Inflammatory macrophage treated with lipopolysaccharide for 4 hours (primary cell): ENCODE measurements at regions not wholly inside any gene's neighbourhood (a gene's known extent, or its start where the extent isn't known, plus 50 kb on each side); places are given as distances from the start of the nearest gene placed in this dataset.

Source experiments
- DNase-seq: peaks from one replicate; pipeline ENCODE4 v3.0.0-alpha.2; 2020

DNA sequence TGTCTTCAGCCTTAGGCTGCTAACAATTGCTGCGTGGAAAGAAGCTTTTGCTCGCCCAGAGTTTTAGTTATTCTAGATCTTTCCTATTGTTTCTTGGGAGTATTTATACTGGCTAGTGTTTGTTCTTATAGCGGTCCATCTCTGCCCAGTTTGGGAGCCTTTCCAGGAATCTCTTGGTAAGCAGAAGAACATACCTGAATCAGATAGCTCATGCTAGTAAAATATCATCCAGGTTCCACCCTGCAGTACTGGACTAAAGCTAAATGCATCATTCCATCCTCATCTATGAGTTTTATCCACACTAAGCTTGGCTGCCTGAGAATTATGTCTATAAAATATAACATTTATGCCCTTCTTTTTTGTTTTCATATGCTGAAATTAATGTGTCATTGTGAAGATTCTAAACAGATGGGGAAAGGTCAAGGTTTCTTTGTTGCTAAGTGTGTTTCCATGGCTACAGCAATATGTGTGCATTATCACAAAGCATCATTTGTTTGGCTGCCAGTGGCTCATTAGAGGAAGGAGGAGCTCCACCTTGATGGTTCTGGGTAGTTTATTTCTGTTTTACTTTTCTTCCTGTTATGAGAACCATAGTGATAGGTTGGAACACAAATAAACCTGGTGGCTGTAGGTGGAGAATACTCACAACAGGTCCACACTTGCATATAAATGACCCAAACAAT, 182.8 kb downstream of the PIK3C3 start:
- no peak for DNase-seq

DNA sequence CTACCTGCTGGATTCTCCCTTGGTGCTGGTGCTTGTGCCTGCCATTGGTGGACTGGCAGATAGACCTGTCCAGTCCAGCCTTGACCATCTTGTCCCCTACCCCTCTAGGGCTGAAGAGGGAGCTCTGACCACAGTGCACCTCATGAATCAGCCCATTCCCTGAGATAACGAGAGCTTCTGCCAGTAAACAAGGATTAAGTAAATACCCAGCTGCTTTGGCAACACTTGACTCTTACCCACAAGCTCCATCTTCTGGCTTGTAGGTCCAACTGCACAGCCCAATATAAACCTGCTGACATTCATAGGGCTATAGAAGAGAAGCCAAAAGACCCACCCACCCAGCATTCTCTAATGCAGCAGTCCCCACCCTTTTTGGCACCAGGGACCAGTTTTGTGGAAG, 186.4 kb downstream of the PIK3C3 start:
- DNase-seq: no peak

DNA sequence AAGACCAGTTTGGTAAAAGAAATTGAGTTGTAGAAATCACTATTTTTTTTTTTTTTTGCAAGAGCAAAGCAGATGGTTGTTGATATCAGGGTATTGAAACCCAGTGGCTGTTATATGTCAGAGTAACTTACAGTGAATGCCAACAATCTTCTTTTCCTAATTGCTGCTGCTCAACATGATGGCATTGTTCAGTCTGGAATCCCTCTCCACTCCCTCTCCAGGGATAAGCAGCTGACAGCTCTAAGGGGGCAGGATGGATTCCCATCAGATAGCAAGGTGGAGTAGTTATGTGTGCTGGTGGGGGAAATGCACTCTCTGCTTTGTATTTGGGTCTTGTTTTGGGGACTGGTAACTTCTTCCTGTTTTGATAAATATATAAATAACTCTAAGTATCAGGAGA, 200.0 kb downstream of the PIK3C3 start:
- DNase-seq: no peak

DNA sequence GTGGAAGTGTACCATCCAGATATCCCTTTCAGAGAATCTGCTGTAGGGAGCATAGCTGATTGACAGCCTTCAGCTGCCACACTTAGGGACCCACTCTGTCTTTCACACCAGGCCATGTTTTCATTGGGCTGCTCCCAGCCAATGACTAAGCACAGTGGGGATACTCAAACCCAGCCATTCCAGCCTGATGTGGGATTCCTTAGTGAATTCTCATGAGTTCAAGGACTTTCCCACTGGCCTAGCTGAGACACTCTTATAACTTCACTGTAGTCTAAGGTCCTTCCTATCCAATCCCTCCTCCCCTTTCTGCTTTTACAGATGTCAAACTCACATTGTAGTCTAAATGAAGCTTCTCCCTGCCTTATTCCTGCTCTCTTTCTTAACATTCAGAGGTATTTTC, 201.2 kb downstream of the PIK3C3 start:
- no peak for DNase-seq

DNA sequence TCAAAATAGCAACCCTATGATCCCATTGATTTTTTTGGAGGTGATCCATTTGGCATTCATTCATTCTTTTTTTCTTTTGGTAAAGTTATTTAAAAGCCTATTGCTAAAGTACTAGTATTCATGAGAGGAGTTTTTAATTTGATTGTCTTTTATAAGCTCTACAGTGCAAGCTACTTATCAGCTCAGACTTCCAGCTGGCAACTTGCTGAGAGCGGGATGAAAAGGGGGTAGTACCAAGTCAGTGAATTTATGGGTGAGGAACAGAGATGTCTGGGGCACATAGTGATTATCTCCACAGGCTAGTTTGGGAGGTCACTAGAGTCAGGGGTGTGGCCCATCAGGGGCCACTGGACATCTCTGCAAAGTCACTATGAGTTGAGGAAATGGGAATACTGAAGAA, 202.4 kb downstream of the PIK3C3 start:
- DNase-seq: no peak

DNA sequence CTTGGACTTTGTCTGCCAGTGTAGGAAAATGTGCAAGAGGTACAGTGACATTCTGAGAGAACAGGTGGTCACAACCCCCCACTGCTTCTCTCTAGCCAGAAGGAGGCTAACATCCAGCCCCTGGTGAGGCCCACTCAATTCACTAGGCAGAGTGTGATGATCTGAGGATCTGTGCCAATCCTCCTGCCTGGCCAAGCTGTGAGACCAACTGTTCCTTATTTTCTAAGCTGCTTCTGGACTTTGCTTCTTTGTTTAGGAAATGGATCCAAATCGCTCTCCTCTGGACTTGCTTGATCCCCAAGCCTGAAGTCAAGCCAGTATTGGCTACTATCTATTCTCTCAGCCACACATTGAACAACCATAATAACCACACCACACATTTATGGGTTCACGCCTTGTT, 202.8 kb downstream of the PIK3C3 start:
- DNase-seq: no peak

DNA sequence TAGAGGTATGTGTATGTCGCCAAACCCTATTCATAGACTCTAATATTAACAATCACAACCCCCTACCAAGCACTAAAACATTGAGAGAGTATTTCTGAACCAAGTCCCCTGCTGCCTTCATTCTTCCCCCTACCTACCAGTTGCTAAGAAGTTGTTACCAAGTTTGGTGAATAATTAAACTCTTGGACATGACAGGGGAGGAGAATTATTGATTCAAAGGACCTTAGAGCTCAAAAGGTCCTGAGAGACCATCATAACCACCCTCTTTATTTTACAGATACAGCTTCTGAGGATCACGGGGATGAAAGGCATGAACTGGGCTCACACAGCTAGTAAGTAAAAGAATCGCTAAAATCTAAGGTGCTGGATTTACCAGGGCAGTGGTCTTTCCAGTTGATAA, 204.1 kb downstream of the PIK3C3 start:
- no peak for DNase-seq

DNA sequence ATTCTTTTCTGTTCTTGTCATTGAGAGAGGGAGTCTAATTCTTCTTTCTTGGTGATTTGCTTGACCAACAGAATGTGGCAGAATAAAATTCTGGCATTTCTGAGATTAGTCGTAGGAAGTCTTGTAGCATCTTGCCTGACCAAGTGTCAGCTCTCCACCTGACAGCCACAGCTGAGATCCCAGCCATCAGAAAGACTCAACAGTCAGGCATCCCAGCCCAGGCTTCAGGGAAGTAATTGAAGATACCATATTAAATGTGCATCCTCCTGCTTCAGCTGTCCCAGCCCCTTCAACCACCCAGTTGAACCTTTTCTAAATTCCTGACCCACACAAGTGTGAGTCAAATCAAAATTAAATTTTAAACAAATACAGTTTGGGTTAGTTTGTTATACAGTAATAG, 208.3 kb downstream of the PIK3C3 start:
- no peak for DNase-seq

DNA sequence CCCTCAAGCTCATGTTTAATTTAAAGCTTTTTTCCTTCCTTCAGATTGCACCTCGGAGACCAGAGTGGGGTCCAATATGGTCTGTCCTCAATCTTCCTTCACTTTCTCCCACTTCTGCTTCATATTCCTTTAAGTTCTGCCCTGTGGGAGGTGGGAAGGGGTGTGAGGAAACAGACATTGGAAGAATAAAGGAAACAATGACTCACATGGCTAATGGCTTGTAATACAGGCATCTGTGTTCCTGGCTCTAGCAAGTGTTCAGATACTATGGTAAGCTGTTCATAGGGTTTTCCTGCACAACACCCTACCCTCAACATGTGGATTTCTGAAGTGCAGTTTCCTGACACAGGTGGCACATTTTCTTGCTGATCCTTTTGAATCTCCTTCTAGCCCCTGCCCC, 209.5 kb downstream of the PIK3C3 start:
- no peak for DNase-seq

DNA sequence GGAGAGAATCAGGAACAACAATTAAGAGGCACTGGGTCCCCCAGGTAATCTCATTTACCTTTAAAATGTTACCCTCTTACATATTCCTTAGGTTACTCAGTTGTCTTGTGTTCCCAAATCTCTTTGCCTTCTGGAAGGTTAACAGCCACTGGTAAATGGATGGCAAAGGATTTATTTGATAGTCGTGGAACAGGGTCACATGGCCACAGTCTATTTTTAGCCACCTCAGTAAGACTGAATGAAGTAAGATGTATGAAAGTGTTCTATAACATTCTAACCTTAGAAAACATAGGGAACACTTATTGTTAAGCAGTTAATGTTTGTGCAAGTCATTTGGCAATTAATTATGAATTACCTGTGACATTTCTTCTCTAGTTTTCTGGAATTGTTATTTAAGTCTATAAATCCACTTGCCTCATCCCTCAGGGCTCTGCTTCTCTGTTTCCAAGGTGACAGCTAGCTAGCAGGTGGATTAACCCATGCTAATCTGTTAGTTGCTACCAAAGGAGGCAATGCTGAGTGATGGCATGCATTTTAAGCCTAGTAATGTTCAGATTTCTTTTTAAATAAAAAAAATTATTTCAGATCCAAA, 211.0 kb downstream of the PIK3C3 start:
- no peak for DNase-seq

DNA sequence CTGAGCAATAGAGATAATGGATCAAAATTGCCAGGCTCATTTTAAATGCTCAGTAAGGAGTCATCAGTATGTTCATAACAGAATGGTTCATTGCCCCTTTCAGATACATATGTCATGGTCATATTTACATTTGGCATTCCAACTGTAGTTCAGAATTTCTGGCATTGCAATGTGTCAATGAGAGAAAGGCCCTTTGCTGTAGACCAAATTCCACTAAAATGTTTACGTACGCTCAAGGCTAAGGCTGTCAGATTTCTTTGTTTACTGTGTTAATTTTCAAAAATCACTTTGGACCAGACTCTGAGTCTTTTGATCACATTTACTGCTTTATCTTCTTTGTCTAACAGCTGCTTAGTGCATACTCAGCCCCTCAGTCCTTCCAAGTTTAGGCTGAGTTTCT, 213.5 kb downstream of the PIK3C3 start:
- DNase-seq: no peak

DNA sequence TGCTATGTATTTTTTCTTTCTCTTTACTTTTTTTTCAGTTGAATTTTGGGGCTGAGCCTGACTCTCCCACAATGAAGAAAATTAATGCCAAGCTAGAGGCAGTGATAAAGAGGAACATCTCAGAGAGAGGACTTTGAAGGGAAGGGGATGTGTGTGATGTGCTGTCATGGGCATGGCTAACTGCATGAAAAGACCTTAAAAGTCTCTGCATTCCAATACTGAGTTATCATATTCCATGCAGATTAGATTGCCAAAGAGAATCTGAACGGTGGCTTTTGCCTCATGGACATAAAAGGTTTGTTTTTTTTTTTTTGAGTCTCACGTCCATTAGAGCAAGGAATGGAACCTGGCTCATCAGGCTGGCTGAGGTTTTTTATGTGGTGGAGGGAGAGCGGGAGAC, 213.9 kb downstream of the PIK3C3 start:
- no peak for DNase-seq

DNA sequence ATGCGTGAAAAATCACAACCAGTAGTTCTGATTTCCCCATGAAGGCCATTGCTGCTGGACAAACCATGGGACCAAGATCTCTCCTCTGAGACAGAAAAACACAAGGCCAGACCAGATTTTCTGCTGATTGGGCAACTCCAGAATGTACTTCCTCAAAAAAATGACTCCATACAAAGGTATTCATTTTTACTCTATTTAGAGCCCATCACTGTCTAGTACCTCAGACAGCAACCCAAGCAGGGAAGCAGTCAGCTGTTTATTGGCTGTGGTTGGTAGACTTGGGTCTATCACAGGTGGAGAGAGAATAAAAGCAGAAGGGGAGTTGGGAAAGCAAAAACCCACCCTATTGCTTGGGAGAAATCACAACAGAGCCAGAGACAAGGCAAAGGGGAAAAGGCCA, 219.9 kb downstream of the PIK3C3 start:
- no peak for DNase-seq

DNA sequence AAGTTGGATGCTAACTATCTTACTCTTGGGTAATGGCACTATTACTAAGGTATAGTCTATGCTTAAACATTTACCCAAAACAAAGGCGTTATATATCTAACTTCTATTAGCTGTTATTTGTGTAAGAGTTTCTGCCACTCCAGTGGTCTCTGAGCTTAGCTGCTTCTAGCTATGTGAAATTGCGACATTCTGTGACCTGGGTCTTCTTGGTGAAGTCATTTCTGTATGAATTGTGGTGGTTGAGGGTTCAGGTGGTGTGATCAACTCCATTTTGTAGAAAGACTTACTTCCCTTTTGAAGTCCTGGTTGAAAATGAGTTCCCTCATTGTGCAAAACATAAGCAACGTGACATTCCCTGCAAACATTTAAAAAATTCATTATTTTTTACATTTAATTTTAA, 221.6 kb downstream of the PIK3C3 start:
- DNase-seq: no peak

DNA sequence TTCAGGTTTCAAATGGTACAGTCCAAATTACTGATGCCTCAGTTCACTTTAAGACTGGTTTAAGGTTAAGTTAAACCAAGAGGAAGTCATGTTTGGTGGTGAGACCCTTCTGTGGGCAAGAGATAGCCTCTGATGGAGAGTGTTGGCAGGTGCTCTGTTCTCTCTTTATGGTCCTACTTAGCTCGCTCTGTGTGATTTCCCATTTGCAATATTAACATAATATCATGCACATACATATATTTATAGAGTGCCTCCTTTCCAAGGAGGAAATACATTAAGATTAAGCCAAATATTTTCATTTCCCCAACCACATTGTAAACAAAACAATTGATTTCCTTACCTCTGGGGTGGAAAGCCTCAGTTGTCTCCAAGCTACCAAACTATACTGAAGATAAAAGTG, 222.4 kb downstream of the PIK3C3 start:
- DNase-seq: no peak

DNA sequence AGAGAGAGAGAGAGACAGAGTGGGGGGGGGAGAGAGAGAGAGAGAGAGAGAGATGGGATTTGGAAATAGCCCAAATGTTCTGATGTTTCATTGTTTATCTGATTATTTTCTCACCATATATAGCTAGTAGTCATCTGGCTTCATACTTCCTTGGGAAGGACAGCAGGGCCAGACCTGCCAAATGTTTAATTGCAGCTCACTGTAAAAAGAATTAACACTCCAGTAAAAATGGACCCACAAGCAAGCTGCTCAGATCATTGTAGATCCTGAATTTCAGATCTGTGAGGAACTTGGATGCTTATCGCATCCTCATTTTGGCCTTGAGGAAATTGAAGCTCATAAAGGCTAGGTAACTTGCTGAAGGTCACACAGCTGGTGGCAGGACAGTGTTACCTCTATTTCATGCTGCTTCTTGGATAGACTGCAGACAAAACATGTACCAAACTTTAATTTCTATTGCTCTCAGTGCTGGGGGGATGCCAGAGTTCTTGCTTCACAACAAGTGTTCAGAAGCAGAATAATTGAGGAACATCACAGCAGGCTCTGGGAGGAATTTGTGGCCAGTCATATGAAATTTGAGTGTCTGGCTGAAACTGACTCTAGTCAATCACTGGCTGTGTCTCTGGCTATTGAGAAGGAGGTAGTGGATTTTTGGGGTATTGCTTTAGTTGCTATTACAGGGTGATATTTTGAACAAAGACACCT, 223.5 kb downstream of the PIK3C3 start:
- no peak for DNase-seq

DNA sequence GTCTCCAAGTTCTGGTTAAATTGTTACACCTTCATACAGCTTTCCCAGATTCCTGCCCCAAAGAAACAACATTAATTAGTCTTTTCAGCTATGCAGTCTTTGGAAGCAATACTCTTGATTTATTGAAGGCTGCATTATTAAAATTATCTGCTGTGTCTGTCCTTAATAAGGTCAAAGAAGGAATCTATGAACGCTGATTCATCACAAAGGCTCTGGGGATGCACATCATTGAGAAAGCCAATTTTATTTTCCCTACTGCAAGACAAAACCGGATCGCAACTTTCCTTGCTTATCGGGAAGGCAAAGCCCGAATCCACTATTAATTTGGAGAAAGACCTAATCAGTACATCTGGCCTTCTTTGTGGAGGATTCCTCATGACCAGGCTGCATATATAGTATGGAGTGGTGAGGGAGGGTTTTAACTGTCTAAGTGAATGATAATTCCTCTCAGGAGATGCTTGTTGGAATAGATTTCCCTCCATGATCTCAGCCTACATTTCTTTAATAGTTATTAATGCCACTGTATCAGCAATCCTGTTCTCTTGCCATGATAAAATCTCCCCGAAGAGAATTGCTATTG, 224.6 kb downstream of the PIK3C3 start:
- no peak for DNase-seq

DNA sequence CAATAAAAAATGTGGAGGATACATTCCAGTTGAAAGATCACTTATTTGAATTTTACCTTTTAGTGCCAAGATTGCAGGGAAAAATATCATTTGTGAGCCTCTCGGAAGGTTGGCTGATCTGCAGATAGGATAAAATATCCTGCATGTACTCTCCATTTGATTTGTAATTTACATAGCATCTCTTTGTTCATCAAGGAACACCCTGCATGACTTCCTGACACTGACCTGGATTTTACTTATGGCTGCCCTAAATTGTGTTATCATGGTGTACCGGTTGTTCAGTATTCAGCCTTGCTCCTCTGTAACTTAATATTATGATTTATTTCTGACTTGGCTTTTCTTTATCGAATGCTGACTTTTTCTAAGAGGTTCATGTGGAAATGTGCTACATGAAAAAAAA, 226.4 kb downstream of the PIK3C3 start:
- no peak for DNase-seq

DNA sequence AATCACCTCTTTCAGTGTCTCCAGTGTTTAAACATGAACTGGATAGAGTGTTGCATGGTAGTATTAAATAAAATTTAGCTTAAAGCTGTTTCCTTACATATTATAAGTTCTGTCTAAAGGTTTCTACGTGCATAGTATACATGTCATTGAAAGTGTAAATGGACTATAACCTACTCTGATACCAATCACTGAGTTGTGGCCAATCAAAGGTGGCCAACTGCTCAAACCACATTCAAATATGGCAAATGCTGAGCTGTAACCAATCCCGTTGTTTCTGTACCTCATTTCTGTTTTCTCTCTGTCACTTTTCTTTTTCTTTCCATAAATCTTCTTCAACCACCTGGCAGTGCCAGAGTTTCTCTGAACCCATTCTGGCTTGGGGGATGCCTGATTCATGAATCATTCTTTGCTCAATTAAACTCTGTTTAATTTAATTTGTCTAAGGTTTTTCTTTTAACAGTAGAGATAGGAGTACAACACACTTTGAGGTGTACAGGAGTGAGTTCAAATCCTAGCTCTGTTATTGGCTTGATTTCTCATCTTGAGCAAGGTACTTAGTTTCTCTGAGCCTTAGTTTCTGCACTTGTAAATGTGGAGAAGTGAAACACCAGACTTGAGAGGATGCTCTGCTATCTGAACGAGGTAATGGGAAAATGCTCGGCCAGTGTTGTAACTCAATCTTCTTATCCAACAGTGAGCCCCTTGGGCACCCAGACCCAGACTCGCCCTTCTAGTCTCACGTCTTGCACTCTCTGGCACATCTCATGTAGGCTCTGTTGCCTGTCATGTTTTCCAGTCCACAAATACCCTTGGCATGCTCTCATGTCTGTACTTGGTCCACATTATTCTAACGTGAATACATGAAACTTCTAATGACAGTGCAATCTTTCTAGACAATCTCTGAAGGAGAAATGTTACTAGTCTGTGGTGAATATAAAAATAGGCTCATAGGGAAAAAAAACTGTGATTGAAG, 228.0 kb downstream of the PIK3C3 start:
- DNase-seq: no peak

DNA sequence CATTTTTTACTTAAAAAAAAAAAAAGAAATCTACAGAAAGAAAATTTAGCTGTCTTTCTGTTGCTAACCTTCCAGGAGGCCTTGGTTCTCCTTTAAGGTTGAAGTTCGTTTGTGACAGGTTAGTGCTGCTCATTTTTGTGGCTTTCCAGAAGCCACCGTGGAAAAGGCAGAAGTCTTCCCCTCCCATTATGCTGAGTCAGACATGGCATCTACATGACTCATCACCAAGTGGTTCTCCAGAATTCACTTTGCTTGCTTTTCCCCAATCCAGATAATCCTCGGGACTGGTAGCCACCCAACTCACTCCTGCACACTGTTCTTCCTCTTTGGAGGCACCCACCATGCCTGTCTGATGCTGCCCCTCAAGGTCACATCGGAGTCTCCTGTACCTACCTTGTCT, 228.7 kb downstream of the PIK3C3 start:
- DNase-seq: peak; percentile 2

DNA sequence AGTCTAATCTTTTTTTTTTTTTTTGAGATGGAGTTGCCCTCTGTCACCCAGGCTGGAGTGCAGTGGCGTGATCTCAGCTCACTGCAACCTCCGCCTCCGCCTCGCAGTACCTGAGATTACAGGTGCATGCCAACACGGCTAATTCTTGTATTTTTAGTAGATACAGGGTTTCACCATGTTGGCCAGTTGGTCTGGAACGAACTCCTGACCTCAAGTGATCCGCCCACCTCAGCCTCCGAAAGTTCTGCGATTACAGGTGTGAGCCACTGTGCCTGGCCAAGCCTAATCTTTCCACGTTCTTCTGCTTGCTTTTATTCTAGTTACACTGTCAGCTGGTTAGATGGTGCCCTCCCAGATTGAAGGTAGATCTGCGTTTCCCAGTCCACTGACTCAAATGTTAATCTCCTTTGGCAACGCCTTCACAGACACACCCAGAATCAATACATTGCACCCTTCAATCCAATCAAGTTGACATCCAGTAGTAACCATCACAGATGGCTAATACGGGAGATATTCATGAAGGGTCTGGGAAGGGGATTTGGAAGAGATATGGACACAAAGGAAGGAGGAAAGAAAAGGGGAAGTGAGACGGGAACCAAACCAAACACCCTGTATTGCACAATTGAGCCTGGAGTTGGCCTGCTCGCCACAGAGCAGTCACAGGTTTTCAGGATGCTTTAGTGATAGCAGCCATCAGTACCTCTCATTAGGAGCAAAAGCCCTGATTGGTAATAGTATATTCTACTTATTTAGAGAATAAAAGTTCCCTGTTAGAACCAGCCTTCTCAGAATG, 229.8 kb downstream of the PIK3C3 start:
- peak; percentile 14 for DNase-seq

DNA sequence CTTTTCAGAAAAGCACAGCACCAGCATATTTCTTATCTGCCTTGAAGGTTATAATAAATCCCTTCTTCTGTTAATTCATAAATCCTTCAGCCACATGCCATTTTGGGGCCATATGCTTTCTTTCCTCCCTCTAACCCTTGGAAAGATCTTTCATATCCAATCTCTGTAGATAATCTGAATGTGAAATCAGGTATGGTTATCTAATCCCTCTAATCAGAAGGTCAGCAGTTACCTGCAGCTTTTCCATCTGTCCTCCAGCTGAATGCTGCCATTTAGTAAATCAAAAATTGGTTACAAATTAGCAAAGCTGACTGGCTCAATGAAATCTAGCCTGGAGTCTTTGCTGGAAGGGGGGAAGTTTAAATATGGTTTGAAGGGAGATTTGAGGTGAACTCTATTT, 230.5 kb downstream of the PIK3C3 start:
- no peak for DNase-seq
